Retinal pigment epithelial cell (primary cell): ENCODE measurements at regions not wholly inside any gene's neighbourhood (a gene's known extent, or its start where the extent isn't known, plus 50 kb on each side); places are given as distances from the start of the nearest gene placed in this dataset.

Experiments
- DNase-seq: peaks from one replicate; pipeline ENCODE4 v3.0.0-alpha.2; 2010; ENCODE audit warnings: low read depth
- H3K4me3 ChIP-seq: 2 replicates; pipeline ENCODE4 v1.5.1; 2011; ENCODE audit warnings: mild to moderate bottlenecking, low read length, control low read depth, moderate library complexity
- TF ChIP-seq, protein P1 (sequence below): conservative IDR thresholded peaks from 2 replicates; pipeline ENCODE4 v1.5.1; 2011; ENCODE audit warnings: low read depth, low read length, control low read depth, inconsistent platforms

DNA sequence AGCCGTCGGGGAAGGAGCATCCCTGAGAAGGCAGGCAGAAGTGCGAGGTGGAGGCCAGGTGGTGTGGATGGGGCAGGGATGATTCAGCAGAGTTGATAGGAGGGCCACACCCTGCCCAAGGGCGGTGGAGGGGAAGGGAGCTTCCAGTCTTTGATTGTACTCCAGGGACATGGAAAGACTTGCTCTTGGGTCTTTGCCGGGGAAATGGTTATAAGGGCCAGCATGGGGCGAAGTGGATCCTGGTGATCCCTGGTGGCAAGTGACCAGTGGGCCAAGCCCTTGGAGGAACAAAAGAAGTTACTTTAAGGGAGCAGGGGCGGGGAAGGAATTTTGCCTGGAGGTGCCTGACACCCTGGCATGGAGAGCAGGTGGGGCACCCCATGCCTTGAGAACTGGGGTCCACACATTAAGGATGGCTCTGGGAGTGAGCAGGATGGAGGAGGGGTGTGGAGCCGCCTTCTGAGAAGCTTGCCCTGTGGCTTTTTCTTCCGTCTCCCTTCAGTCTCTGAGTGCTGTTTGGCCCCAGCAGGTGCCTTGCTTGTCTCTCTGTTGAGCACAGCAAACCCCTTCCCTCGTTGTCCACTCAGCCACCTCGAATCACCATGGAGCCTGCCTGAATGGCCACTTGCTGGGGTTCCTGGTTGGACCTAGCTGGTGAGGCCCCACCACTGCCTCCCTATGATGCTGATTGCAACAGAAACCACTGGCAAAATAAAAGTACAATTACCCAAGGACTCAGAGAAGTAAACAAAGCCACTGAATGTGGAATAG, 83.9 kb downstream of the RAMP3 start:
- TF ChIP-seq, protein P1, sequence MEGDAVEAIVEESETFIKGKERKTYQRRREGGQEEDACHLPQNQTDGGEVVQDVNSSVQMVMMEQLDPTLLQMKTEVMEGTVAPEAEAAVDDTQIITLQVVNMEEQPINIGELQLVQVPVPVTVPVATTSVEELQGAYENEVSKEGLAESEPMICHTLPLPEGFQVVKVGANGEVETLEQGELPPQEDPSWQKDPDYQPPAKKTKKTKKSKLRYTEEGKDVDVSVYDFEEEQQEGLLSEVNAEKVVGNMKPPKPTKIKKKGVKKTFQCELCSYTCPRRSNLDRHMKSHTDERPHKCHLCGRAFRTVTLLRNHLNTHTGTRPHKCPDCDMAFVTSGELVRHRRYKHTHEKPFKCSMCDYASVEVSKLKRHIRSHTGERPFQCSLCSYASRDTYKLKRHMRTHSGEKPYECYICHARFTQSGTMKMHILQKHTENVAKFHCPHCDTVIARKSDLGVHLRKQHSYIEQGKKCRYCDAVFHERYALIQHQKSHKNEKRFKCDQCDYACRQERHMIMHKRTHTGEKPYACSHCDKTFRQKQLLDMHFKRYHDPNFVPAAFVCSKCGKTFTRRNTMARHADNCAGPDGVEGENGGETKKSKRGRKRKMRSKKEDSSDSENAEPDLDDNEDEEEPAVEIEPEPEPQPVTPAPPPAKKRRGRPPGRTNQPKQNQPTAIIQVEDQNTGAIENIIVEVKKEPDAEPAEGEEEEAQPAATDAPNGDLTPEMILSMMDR, result no peak
- no peak overlapping the region for H3K4me3 ChIP-seq
- no peak for DNase-seq

DNA sequence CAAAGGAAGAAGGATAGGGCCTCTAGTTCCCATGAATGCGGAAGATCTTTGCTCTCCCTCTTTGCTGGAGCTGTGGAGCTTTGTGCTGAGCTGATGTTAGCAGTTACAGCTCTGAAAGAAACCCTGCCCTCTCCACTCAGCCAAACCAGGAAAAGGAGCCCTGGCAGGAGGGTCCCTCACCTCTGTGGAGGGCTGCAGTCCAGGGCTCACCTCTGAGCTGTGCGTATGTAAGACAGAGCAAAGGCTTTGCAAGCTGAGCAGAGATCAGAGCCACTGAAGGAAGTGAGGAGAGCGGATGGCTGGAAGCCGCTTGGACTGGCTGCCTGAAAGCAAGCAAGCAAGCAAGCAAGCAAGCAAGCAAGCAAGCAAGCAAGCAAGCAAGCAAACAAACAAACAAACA, 84.7 kb downstream of the RAMP3 start:
- TF ChIP-seq, protein P1, result no peak
- H3K4me3 ChIP-seq, result no peak overlapping the region
- DNase-seq, result no peak

DNA sequence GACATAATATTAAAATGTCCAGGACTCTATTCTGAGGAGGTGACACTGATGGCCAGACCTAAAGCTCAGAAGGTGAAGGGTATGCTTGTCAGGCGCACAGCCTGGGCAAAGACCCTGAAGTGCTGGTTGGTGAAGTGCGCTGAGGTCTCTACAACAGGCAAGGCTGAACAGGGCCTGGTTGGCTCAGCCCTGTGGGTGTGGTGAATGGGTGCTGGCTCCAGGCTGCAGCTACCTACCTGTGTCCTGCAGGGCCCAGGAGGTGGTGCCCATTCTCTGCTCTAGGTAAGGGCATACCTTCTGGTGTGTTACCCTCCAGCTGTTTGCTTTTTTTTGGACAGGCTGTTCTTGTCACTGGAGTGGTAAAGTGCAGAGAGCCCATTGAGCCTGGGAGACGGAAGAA, 85.1 kb downstream of the RAMP3 start:
- DNase-seq, result no peak
- TF ChIP-seq, protein P1, result no peak
- H3K4me3 ChIP-seq, result no peak overlapping the region

DNA sequence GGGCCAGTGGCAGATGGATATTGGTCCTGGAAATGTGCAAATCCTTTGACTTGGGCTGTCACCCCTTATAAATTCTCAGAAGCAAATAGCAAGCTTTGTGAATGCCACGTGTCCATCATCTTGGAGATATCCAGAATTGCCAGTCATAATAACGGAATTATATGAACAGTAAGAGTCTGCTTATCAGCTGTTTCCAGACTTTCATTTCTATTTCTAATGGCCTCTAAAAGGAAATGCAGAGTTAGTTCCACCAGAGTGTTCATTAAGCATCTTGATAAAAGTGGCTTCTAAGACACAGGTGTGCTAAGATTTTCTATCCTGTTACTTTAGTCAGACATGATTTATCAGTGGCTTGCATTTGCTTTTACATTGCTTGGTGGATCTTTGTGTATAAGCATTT, 87.4 kb downstream of the RAMP3 start:
- TF ChIP-seq, protein P1, result no peak
- no peak for DNase-seq
- no peak overlapping the region for H3K4me3 ChIP-seq

GRCh38 chr7:45246339-45246738, 88.7 kb downstream of the RAMP3 start:
- H3K4me3 ChIP-seq, result no peak overlapping the region
- TF ChIP-seq, protein P1, result no peak
- DNase-seq, result no peak

- no peak for DNase-seq
- TF ChIP-seq, protein P1, result no peak
- no peak overlapping the region for H3K4me3 ChIP-seq
These were observed 94.7 kb downstream of the RAMP3 start for GRCh38 chr7:45252248-45252647.

DNA sequence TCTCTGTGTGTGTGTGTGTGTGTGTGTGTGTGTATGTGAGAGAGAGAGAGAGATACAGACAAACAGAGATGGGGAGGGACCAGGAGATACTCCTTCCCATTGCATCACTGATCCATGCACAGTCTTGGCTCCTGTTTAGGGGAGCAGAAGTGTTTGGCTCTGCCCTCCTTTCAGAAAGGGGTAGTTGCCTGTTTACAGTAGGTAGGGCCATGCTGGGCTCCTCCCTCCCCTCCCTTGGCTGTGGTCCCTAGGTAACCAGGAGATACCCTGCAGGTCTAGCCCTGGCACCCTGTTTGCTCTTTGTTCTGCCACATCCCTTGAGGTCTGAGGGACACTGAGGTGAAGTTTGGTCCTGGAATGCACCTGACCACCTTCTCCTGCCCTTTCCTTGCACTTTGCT, 95.3 kb downstream of the RAMP3 start:
- no peak for DNase-seq
- no peak overlapping the region for H3K4me3 ChIP-seq

More for the DNA sequence above, 95.3 kb downstream of the RAMP3 start:
- TF ChIP-seq, protein P1, result no peak
